GM20000 (cell line): ENCODE measurements at regions not wholly inside any gene's neighbourhood (a gene's known extent, or its start where the extent isn't known, plus 50 kb on each side); places are given as distances from the start of the nearest gene placed in this dataset.

Source experiments
- DNase-seq: peaks from one replicate; pipeline ENCODE4 v3.0.0; 2012; ENCODE audit warnings: low spot score
- TF ChIP-seq, protein P1 (sequence below): IDR thresholded peaks from 2 replicates; pipeline ENCODE4 v1.5.1; 2012; ENCODE audit warnings: mild to moderate bottlenecking, control low read depth; ENCODE audit errors: extremely low read depth, missing control alignments

DNA sequence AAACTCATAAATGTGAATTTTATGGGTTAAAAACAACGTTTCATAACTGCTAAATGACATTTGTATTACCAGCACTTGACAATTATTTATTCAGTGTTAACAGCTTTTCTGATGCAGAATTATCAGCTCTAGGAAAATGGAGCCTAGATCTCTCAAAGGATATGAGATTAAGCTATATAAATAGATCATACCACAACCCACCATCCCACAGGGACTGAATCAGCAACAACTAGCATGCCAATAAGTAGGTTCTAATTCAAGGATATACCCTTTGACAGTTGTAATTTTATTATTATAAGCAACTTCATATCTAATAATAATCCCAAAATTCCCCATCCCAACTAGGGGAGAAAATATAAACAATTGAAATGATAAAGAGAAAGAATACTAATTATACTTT is 275.4 kb upstream of the RGS18 start:
- DNase-seq: no peak
- TF ChIP-seq, protein P1, sequence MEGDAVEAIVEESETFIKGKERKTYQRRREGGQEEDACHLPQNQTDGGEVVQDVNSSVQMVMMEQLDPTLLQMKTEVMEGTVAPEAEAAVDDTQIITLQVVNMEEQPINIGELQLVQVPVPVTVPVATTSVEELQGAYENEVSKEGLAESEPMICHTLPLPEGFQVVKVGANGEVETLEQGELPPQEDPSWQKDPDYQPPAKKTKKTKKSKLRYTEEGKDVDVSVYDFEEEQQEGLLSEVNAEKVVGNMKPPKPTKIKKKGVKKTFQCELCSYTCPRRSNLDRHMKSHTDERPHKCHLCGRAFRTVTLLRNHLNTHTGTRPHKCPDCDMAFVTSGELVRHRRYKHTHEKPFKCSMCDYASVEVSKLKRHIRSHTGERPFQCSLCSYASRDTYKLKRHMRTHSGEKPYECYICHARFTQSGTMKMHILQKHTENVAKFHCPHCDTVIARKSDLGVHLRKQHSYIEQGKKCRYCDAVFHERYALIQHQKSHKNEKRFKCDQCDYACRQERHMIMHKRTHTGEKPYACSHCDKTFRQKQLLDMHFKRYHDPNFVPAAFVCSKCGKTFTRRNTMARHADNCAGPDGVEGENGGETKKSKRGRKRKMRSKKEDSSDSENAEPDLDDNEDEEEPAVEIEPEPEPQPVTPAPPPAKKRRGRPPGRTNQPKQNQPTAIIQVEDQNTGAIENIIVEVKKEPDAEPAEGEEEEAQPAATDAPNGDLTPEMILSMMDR: no peak

DNA sequence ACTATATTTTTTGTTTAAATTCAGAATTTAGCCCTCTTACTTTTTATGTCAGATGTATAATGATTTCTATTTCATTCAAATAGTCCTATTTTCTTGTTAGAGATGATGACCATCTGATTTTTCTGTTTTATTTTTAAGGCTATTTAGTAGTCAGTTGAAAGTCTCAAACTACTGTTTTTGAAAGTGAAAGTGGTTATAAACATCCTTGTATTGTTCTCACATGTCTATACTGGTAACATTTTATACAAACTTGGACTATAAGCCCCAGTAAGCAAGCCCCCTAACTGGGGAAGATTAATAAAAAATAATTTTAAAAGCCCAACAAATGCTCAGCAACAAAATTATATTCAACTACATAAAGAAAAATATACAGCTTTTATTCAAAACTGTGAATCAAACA is 271.3 kb upstream of the RGS18 start:
- DNase-seq: no peak
- TF ChIP-seq, protein P1: no peak

DNA sequence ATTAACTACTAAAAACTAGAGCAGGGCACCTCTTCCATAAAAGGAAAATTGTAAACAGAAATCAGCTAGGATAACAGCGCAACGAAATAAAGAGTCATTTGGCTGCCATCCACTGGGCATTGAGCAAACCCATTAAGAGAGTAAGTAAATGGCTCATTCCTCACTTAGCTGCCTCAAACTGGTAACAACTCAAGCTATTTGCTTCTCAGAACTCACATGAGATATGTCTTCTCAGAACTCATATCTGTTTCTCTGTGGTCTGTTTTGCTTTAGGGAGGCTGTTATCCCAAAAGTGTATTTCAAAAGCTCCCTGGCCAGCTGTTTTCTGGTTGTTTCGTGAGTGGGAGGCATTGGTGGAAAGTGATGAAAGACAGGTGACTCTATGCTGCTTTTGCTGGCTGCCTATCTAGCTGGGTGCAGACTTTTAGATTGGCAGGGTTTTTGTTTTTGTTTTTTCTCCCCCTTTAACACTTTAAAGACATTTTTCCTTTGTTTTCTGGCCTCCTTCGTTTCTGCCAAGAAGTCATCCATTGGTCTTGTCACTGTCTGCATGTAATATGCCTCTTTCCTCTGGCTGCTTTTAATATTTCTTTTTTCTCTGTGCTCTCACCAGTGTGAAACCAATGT is 269.2 kb upstream of the RGS18 start:
- DNase-seq: no peak
- TF ChIP-seq, protein P1: no peak

DNA sequence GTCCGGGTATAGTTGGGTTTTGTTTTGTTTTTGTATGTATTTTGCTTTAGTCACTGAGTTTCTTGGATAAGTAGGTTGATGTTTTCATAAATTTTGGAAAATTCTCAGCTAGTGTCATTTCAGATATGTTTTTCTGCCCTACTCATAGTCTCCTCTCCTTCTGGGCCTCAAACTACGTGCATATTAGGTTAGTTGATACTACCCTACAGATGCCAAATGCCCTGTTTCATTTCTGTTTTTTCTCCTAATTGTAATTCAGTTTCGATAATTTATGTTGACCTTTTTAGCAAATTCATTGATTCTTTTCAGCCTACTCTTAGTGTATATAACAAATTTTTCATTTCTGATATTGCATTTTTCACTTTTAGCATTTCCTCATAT is 268.6 kb upstream of the RGS18 start:
- TF ChIP-seq, protein P1: no peak
- DNase-seq: no peak

DNA sequence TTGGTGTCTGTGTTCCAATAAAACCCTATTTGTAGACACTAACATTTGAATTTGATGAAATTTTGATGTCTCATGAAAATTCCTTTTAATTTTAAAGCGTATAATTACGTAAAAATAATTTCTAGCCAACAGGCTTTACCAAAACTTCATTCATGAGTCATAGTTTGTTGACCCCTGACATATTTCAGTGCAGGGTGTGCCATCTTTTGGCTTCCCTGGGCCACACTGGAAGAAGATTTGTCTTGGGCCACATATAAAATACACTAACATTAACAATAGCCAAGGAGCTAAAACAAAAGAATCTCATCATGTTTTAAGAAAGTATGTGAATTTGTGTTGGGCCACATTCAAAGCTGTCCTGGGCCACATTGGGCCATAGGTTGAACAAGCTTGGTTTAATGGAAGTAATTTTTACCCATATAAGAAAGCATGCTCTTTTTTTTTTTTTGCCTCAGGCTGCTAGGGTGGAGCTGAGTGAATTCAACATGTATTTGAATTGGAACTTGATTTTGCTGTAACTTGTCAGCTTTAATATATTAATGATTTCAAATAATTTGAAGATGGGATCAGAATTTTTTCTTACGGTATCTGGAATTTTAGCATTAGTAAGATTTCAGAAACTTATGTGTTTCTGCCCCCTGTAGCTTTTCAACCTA is 267.7 kb upstream of the RGS18 start:
- DNase-seq: no peak

GRCh38 chr1:191892716-191893115 is 265.5 kb upstream of the RGS18 start:
- DNase-seq: no peak
- TF ChIP-seq, protein P1: no peak

More for the DNA sequence above, 267.7 kb upstream of the RGS18 start:
- TF ChIP-seq, protein P1: no peak

GRCh38 chr1:191895049-191895448 is 263.2 kb upstream of the RGS18 start:
- TF ChIP-seq, protein P1: no peak
- DNase-seq: no peak
